OCI-LY1 (cell line): ENCODE measurements at regions not wholly inside any gene's neighbourhood (a gene's known extent, or its start where the extent isn't known, plus 50 kb on each side); places are given as distances from the start of the nearest gene placed in this dataset.

ENCODE experiments used
- H2AFZ ChIP-seq: fragments of 200-600 bp; sonication (generic), shearing (Covaris generic); 2 replicates; pipeline ENCODE4 v1.6.0; 2014; ENCODE audit warnings: antibody characterized with exemption, mild to moderate bottlenecking, low read length
- H3F3A ChIP-seq: fragments of 200-600 bp; sonication (generic), shearing (Covaris generic); 2 replicates; pipeline ENCODE4 v1.6.0; 2014; ENCODE audit warnings: mild to moderate bottlenecking, antibody characterized with exemption, low read length, moderate library complexity; ENCODE audit not compliant: insufficient read depth
- H3K27ac ChIP-seq: fragments of 200-600 bp; sonication (generic); 2 replicates; pipeline ENCODE4 v1.5.1; 2014; ENCODE audit warnings: low read length, mixed run types, mild to moderate bottlenecking, low read depth; ENCODE audit not compliant: poor library complexity, severe bottlenecking
- H3K27me3 ChIP-seq: fragments of 200-600 bp; sonication (generic); 2 replicates; pipeline ENCODE4 v1.6.0; 2014; ENCODE audit warnings: antibody characterized with exemption, mild to moderate bottlenecking, low read length, moderate library complexity; ENCODE audit not compliant: insufficient read depth
- H3K36me3 ChIP-seq: fragments of 200-600 bp; sonication (generic); 2 replicates; pipeline ENCODE4 v1.6.1; 2014; ENCODE audit warnings: mild to moderate bottlenecking, antibody characterized with exemption, low read length, moderate library complexity, mixed read lengths; ENCODE audit not compliant: insufficient read depth
- H3K4me1 ChIP-seq: fragments of 200-600 bp; sonication (generic); 2 replicates; pipeline ENCODE4 v1.5.1; 2014; ENCODE audit warnings: mild to moderate bottlenecking, low read length, moderate library complexity; ENCODE audit not compliant: insufficient read depth, severe bottlenecking
- H3K4me2 ChIP-seq: fragments of 200-600 bp; sonication (generic), shearing (Covaris generic); 2 replicates; pipeline ENCODE4 v1.6.1; 2014; ENCODE audit warnings: low read length
- H3K4me3 ChIP-seq: fragments of 200-600 bp; sonication (generic); 2 replicates; pipeline ENCODE4 v1.5.1; 2014; ENCODE audit warnings: low read length, low read depth, mild to moderate bottlenecking, mixed read lengths; ENCODE audit not compliant: poor library complexity, severe bottlenecking
- H3K79me2 ChIP-seq: fragments of 200-600 bp; shearing (Covaris generic); 2 replicates; pipeline ENCODE4 v1.6.1; 2016; ENCODE audit warnings: mixed run types, low read length, mixed read lengths; ENCODE audit not compliant: insufficient read depth
- H3K9ac ChIP-seq: fragments of 200-600 bp; sonication (generic), shearing (Covaris generic); 2 replicates; pipeline ENCODE4 v1.6.1; 2014; ENCODE audit warnings: mild to moderate bottlenecking, low read length, mixed read lengths
- H3K9me2 ChIP-seq: fragments of 200-600 bp; sonication (generic), shearing (Covaris generic); 2 replicates; pipeline ENCODE4 v1.6.1; 2014; ENCODE audit warnings: low read depth, mild to moderate bottlenecking, low read length, mixed read lengths
- H3K9me3 ChIP-seq: fragments of 200-600 bp; shearing (Covaris generic); 2 replicates; pipeline ENCODE4 v1.6.1; 2014; ENCODE audit warnings: low read length, mixed read lengths
- H4K20me1 ChIP-seq: fragments of 200-600 bp; sonication (generic), shearing (Covaris generic); 2 replicates; pipeline ENCODE4 v1.6.0; 2016; ENCODE audit warnings: mild to moderate bottlenecking, low read length; ENCODE audit not compliant: insufficient read depth
- EZH2 ChIP-seq: fragments of 200-600 bp; sonication (generic), shearing (Covaris generic); IDR thresholded peaks from 2 replicates; pipeline ENCODE4 v1.8.0; 2017; ENCODE audit warnings: borderline replicate concordance, mixed run types, mild to moderate bottlenecking, antibody characterized with exemption, low read length, moderate library complexity, mixed read lengths
- TF ChIP-seq, protein P1 (sequence below): fragments of 200-600 bp; sonication (generic), shearing (Covaris generic); IDR thresholded peaks from 2 replicates; pipeline ENCODE4 v1.5.1; 2017; ENCODE audit warnings: mild to moderate bottlenecking, antibody characterized with exemption, low read length, moderate library complexity, mixed read lengths

DNA sequence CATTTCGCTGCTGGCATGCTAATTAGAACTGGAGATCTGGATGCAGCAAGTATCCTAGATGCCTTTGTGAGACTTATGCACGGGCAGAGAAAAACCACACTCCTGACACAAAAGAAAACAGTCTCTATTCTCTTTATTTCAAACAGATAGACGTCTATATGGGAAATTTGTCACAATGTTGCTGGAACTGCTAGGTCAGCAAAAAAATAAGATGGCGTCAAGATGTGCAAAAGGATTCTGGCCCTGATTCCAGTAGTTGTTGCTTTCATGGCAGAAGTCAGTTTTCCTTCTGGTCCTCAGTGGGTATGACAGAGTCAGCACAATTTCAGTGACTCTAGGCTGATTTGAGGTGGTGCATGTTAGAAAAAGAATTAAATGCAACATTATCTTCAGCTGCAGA is 1068.0 kb downstream of the SLITRK5 start:
- no peak overlapping the region for H3K4me2 ChIP-seq
- H3K36me3 ChIP-seq: no peaks in the 10 kb centered on the region
- no peaks in the 10 kb centered on the region for H4K20me1 ChIP-seq
- no peaks in the 10 kb centered on the region for H3K4me1 ChIP-seq
- TF ChIP-seq, protein P1, sequence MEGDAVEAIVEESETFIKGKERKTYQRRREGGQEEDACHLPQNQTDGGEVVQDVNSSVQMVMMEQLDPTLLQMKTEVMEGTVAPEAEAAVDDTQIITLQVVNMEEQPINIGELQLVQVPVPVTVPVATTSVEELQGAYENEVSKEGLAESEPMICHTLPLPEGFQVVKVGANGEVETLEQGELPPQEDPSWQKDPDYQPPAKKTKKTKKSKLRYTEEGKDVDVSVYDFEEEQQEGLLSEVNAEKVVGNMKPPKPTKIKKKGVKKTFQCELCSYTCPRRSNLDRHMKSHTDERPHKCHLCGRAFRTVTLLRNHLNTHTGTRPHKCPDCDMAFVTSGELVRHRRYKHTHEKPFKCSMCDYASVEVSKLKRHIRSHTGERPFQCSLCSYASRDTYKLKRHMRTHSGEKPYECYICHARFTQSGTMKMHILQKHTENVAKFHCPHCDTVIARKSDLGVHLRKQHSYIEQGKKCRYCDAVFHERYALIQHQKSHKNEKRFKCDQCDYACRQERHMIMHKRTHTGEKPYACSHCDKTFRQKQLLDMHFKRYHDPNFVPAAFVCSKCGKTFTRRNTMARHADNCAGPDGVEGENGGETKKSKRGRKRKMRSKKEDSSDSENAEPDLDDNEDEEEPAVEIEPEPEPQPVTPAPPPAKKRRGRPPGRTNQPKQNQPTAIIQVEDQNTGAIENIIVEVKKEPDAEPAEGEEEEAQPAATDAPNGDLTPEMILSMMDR: no peak
- no peak for TF ChIP-seq EZH2
- H2AFZ ChIP-seq: no peak overlapping the region
- H3K9me3 ChIP-seq: no peaks in the 10 kb centered on the region
- H3K4me3 ChIP-seq: no peak overlapping the region
- no peaks in the 10 kb centered on the region for H3K79me2 ChIP-seq
- no peaks in the 10 kb centered on the region for H3F3A ChIP-seq
- no peak overlapping the region for H3K9ac ChIP-seq
- no peaks in the 10 kb centered on the region for H3K9me2 ChIP-seq
- no peak overlapping the region for H3K27ac ChIP-seq
- no peaks in the 10 kb centered on the region for H3K27me3 ChIP-seq

DNA sequence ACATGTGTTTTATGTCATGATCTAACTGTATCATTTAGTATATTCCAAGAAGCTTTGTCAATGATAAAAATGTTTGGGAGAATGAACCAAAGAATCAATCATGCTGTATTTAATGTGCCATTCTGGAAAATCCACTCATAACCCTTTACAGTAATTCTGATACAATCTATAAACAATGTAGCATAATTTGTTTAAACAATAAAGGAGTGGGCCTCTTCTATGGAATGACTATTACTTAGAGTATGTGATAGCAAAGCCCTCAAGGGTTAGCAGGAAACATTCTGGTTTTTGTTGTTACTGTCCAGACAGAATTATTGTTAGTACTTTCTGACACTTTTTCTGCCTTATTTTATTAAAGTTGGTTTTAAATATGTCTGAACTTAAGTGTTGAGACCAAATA is 1073.1 kb downstream of the SLITRK5 start:
- no peaks in the 10 kb centered on the region for H3K79me2 ChIP-seq
- TF ChIP-seq EZH2: no peak
- TF ChIP-seq, protein P1: no peak
- H3K4me1 ChIP-seq: no peaks in the 10 kb centered on the region
- H3F3A ChIP-seq: no peaks in the 10 kb centered on the region
- H3K36me3 ChIP-seq: no peaks in the 10 kb centered on the region
- H2AFZ ChIP-seq: no peak overlapping the region
- H3K9me3 ChIP-seq: no peaks in the 10 kb centered on the region
- H3K27ac ChIP-seq: no peak overlapping the region
- H4K20me1 ChIP-seq: no peaks in the 10 kb centered on the region
- no peak overlapping the region for H3K4me2 ChIP-seq
- H3K4me3 ChIP-seq: no peak overlapping the region
- no peaks in the 10 kb centered on the region for H3K9me2 ChIP-seq
- no peak overlapping the region for H3K9ac ChIP-seq
- H3K27me3 ChIP-seq: no peaks in the 10 kb centered on the region

- H3K27me3 ChIP-seq: no peaks in the 10 kb centered on the region
- no peaks in the 10 kb centered on the region for H3F3A ChIP-seq
- H3K9me2 ChIP-seq: no peaks in the 10 kb centered on the region
- no peak overlapping the region for H2AFZ ChIP-seq
- H3K9ac ChIP-seq: no peak overlapping the region
- H3K4me2 ChIP-seq: no peak overlapping the region
- no peaks in the 10 kb centered on the region for H3K9me3 ChIP-seq
- no peak overlapping the region for H3K4me3 ChIP-seq
- no peaks in the 10 kb centered on the region for H4K20me1 ChIP-seq
- no peaks in the 10 kb centered on the region for H3K79me2 ChIP-seq
- no peaks in the 10 kb centered on the region for H3K4me1 ChIP-seq
- TF ChIP-seq, protein P1: no peak
- no peak for TF ChIP-seq EZH2
- no peak overlapping the region for H3K27ac ChIP-seq
- H3K36me3 ChIP-seq: no peaks in the 10 kb centered on the region
Observed at GRCh38 chr13:88745011-88745410, 1073.8 kb downstream of the SLITRK5 start.
